Heart left ventricle (tissue), 16 donors: ENCODE measurements at regions not wholly inside any gene's neighbourhood (a gene's known extent, or its start where the extent isn't known, plus 50 kb on each side); places are given as distances from the start of the nearest gene placed in this dataset.

Experiments
- ATAC-seq, 4 donors: fragments of 200-7000 bp; cut with Tn5 transposase; one replicate each; pipeline ENCODE4 v1.9.1; 2020 to 2022; ENCODE audit warnings: moderate library complexity in 4 of 4, mild to moderate bottlenecking in 3 of 4, moderate number of reproducible peaks in 1 of 4
- DNase-seq, 5 donors: peaks; one replicate each; pipeline ENCODE4 v3.0.0-alpha.2; 2020
- H3K27ac ChIP-seq, 12 donors: fragments of 200-600 bp; sonication (generic) in 4 of 12; one replicate each; pipeline versions ENCODE4 v1.5.0 to v1.8.0; 2016 to 2022; ENCODE audit warnings: mild to moderate bottlenecking in 2 of 12
- H3K27me3 ChIP-seq, 9 donors: fragments of 200-600 bp; sonication (generic) in 2 of 9; one replicate each; pipeline versions ENCODE4 v1.5.1 to v1.8.0; 2016 to 2022; ENCODE audit warnings: mild to moderate bottlenecking in 3 of 9
- H3K36me3 ChIP-seq, 9 donors: fragments of 200-600 bp; sonication (generic) in 2 of 9; one replicate each; pipeline versions ENCODE4 v1.5.0 to v1.8.0; 2018 to 2022; ENCODE audit warnings: mild to moderate bottlenecking in 2 of 9
- H3K4me1 ChIP-seq, 12 donors: fragments of 200-600 bp; sonication (generic) in 4 of 12; one replicate each; pipeline versions ENCODE4 v1.5.0 to v1.8.0; 2016 to 2022; ENCODE audit warnings: mild to moderate bottlenecking in 3 of 12
- H3K4me3 ChIP-seq, 12 donors: fragments of 200-600 bp; sonication (generic) in 4 of 12; one replicate each; pipeline versions ENCODE4 v1.5.0 to v1.8.0; 2017 to 2022; ENCODE audit warnings: mild to moderate bottlenecking in 9 of 12, moderate library complexity in 4 of 12
- H3K9me3 ChIP-seq, 12 donors: fragments of 200-600 bp; sonication (generic) in 4 of 12; one replicate each; pipeline versions ENCODE4 v1.5.0 to v1.8.0; 2016 to 2022; ENCODE audit warnings: mild to moderate bottlenecking in 1 of 12
- POLR2A ChIP-seq, 2 donors: fragments of 450-650 bp; IDR thresholded peaks; one replicate each; pipeline ENCODE4 v1.6.1; 2017; ENCODE audit warnings: antibody characterized with exemption in 2 of 2, mild to moderate bottlenecking in 2 of 2, moderate library complexity in 2 of 2
- WGBS, 4 donors: extraction: QIAGEN DNeasy Blood & Tissue Kit in 2 of 4; methylation state at CpG; one replicate each; pipeline versions ENCODE4 v1.1.5 to v1.1.7; 2013 to 2018; 5-methylcytosine and 5-hydroxymethylcytosine counted together
- intact Hi-C, 10 donors: fragments of 100-400 bp; cut with DNase I; formaldehyde crosslinking; loops; one replicate each; pipeline versions ENCODE4 v1.11.1 to v1.14.2; 2022
- TF ChIP-seq, protein P1 (sequence below), 12 donors: fragments of 200-600 bp; sonication (generic) in 4 of 12; IDR thresholded peaks; one replicate each; pipeline versions ENCODE4 v1.5.0 to v1.8.0; 2018 to 2022; ENCODE audit warnings: antibody characterized with exemption in 12 of 12, mild to moderate bottlenecking in 5 of 12
- donor health status: ischemic (EF 13 %, LVEDD 7.1; RV severe dilation, severe dysfunction).
- donor health status: healthy with polysubstance abuse.
- donor health status: DM: no; HTN: yes; CAD: no.
- donor health status: DM: no; HTN: no; CAD: no.
- donor health status: ischemic (EF 25% LVEDD 6.9; RV normal size, moderate dysfunction).
- donor health status: ischemic (EF 25% LVEDD 5.7; RV mildly dilated, moderate dysfunction).
- donor health status: healthy.
- donor health status: DM: yes; HTN: yes; CAD: no.
- donor health status: ischemic (EF 35%, LVEDD 5.7; RV mildly dilated, moderate dysfunction).
- donor health status: nonischemic (EF 11% LVEDD 7.7; RV severe dilation, severe dysfunction).
- donor health status: DM: yes; HTN: yes; CAD: no.
- donor health status: PGD.
- donor health status: ischemic (EF 29% LVEDD 5.4; RV normal size, mild dysfunction).
- donor health status: nonischemic (EF 23%, LVEDD 6.1; RV moderate dilation, normal function).

- no peaks in the 10 kb centered on the region for H3K36me3 ChIP-seq
Measured at GRCh38 chr4:135594521-135594920, 1392.9 kb upstream of the PABPC4L start.

DNA sequence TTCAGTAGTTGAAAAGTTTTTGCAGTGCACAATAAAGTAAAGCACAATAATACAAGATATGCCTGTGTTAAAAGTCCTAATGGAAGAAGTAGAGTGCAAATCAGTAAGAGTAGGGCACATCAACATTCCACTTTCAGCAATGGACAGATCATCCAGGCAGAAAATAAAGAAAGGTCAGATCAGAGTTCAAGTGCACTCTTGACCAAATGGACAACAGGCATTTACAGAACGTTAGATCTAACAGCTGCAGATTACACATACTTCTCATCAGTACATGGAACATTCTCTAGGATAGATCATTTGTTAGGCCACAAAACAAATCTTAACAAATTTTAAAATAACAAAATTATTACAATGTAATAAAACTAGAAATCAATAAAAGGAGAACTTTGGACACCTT is 1373.5 kb upstream of the PABPC4L start:
- intact Hi-C loops, result no loop called here
- Histone ChIP-seq H3K27me3 (no peaks in the 10 kb centered on the region), H3K9me3 (no peaks in the 10 kb centered on the region), H3K36me3 (no peaks in the 10 kb centered on the region), H3K27ac (no peak overlapping the region), H3K4me3 (no peak overlapping the region), H3K4me1 (no peaks in the 10 kb centered on the region)
- WGBS, 4 donors, result 20 to 38% (median 26%) methylated on average over 1 of the region's 1 CpG
- DNase-seq (no peak), ATAC-seq (no peak)
- TF ChIP-seq, protein P1, sequence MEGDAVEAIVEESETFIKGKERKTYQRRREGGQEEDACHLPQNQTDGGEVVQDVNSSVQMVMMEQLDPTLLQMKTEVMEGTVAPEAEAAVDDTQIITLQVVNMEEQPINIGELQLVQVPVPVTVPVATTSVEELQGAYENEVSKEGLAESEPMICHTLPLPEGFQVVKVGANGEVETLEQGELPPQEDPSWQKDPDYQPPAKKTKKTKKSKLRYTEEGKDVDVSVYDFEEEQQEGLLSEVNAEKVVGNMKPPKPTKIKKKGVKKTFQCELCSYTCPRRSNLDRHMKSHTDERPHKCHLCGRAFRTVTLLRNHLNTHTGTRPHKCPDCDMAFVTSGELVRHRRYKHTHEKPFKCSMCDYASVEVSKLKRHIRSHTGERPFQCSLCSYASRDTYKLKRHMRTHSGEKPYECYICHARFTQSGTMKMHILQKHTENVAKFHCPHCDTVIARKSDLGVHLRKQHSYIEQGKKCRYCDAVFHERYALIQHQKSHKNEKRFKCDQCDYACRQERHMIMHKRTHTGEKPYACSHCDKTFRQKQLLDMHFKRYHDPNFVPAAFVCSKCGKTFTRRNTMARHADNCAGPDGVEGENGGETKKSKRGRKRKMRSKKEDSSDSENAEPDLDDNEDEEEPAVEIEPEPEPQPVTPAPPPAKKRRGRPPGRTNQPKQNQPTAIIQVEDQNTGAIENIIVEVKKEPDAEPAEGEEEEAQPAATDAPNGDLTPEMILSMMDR (IDR thresholded peaks at IDR 0.05), result no peak
- no peak for TF ChIP-seq POLR2A (IDR thresholded peaks at IDR 0.05)

More at GRCh38 chr4:135594521-135594920, 1392.9 kb upstream of the PABPC4L start:
- intact Hi-C loops, result no loop called here
- Histone ChIP-seq H3K27me3 (no peaks in the 10 kb centered on the region), H3K4me1 (no peaks in the 10 kb centered on the region), H3K9me3 (peaks cover 0 to 33% (median 4%) of the 10 kb centered on the region in 12 donors), H3K4me3 (no peak overlapping the region), H3K27ac (no peak overlapping the region)
- TF ChIP-seq, protein P1 (IDR thresholded peaks at IDR 0.05), result no peak
- no peak for TF ChIP-seq POLR2A (IDR thresholded peaks at IDR 0.05)
- WGBS, 4 donors, result 76 to 83% (median 81%) methylated on average over 1 of the region's 1 CpG
- ATAC-seq (no peak), DNase-seq (no peak)

DNA sequence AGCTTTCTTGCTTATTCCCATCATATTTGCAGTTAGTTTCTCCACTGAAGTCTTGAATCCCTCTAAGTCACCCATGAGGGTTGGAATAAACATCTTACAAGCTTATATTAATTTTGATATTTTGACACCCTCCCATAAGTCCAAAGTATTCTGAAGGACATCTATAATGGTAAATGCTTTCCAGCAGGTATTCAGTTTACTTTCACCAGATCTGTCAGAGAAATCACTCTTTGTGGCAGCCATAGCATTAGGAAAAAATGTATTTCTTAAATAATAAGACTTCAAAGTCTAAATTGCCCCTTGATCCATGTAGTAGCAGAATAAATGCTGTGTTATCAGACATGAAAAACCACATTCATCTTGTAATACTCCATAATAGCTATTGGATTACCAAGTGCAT is 1371.7 kb upstream of the PABPC4L start:
- ATAC-seq (no peak), DNase-seq (no peak)
- no peaks in the 10 kb centered on the region for H3K36me3 ChIP-seq
- no peak overlapping the region for H3K27ac ChIP-seq
- TF ChIP-seq, protein P1 (IDR thresholded peaks at IDR 0.05), result no peak
- TF ChIP-seq POLR2A (IDR thresholded peaks at IDR 0.05), result no peak
- no peak overlapping the region for H3K4me3 ChIP-seq
- no peaks in the 10 kb centered on the region for H3K9me3 ChIP-seq
- H3K27me3 ChIP-seq, result no peaks in the 10 kb centered on the region
- H3K4me1 ChIP-seq, result no peaks in the 10 kb centered on the region
- intact Hi-C loops, result no loop called here

- DNase-seq (no peak), ATAC-seq (no peak)
- Histone ChIP-seq H3K27ac (no peak overlapping the region), H3K9me3 (peaks cover 0 to 6% (median 0%) of the 10 kb centered on the region in 12 donors), H3K4me1 (no peaks in the 10 kb centered on the region), H3K27me3 (no peaks in the 10 kb centered on the region), H3K36me3 (no peaks in the 10 kb centered on the region), H3K4me3 (no peak overlapping the region)
- intact Hi-C loops, result no loop called here
- 59 to 65% (median 63%) methylated on average over 1 of the region's 1 CpG for WGBS, 4 donors
- TF ChIP-seq, protein P1 (IDR thresholded peaks at IDR 0.05), result no peak
- TF ChIP-seq POLR2A (IDR thresholded peaks at IDR 0.05), result no peak
Measured at GRCh38 chr4:135564090-135564489, 1362.5 kb upstream of the PABPC4L start.
